H54 (cell line): ENCODE measurements at regions not wholly inside any gene's neighbourhood (a gene's known extent, or its start where the extent isn't known, plus 50 kb on each side); places are given as distances from the start of the nearest gene placed in this dataset.
"Not testable (repeated sequence)": the region's sequence is repeated elsewhere in the genome, so short reads cannot be mapped to it uniquely, and the experiment has no call there.

ENCODE experiments used
- DNase-seq: peaks from one replicate; pipeline ENCODE4 v3.0.0; 2011; ENCODE audit warnings: low spot score, mixed read lengths; ENCODE audit not compliant: insufficient read length
- FAIRE-seq: peaks from 3 replicates; lab custom pipeline; 2011; peaks lifted over from hg19 to GRCh38; lab: Jason Lieb, UNC
- POLR2A ChIP-seq: IDR thresholded peaks from 2 replicates; pipeline ENCODE4 v1.6.1; 2011; ENCODE audit warnings: low read depth, mild to moderate bottlenecking, low read length

DNA sequence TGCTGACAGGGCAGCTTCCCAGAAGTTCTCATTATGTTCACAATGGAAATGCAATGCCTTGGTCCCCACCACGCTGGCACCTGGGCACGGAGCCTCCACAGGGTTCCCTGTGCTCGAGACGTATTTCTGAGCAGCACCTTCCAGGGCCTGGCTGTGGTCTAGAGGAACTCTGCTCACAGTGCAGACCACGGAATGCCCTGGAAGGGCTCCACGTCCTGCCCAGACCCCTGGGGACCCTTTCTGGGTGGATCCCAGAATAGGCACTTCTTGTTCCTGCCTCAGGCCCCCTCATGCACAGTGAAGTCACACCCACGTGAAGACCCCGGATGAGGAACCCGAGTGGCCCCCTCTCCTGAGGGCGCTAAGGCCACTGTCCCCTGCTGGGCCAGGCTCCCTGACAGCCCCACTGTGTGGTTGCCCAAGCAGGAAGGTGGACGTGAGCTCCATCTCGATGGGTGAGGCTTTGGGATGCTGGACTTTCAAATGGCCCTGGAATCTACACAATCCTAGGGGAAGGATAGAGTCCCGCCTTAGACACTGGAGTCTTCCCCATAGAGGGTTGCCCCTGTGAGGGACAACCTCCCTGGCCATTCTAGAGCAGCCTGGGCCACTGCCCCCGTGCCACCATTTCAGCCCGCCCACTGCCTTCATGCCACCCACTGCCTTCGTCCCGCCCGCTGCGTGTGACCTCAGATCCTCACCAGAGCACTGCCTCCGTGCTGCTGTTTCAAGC, 1106.8 kb downstream of the BRD1 start:
- no peak for TF ChIP-seq POLR2A
- DNase-seq (no peak), FAIRE-seq (no peak)

DNA sequence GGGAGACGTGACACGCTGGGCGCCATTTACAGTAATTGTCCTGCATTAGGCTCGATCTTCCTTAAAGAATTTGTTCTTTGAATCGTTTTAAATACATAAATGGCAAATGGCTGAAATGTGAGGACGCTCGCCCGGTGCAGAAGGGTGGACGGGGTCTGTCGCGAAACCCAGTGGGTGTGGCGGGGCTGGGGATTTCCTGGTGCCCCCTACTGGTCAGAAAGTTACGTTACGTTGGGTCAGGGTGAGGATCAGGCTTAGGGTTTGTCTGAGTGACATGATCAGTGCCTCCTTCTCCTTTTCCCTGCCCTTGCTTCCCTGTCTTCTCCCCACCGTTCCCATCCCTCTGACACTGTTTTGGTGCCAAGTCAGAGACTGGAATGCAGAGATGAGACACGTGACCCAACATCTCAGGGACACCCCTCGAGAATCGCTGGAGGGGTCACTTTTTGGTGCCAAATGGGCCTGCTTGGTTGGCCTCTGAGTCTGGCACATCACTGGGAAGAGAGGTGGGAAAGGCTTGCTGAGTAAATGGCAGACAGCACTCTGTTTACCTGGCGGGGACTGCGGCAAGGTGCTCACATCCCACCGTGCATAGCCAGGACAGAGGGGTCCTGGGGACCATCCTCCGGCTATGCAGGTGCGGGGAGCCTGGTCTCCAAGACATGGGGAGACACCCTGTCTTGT, 1107.6 kb downstream of the BRD1 start:
- FAIRE-seq (no peak), DNase-seq (no peak)
- TF ChIP-seq POLR2A, result no peak

DNA sequence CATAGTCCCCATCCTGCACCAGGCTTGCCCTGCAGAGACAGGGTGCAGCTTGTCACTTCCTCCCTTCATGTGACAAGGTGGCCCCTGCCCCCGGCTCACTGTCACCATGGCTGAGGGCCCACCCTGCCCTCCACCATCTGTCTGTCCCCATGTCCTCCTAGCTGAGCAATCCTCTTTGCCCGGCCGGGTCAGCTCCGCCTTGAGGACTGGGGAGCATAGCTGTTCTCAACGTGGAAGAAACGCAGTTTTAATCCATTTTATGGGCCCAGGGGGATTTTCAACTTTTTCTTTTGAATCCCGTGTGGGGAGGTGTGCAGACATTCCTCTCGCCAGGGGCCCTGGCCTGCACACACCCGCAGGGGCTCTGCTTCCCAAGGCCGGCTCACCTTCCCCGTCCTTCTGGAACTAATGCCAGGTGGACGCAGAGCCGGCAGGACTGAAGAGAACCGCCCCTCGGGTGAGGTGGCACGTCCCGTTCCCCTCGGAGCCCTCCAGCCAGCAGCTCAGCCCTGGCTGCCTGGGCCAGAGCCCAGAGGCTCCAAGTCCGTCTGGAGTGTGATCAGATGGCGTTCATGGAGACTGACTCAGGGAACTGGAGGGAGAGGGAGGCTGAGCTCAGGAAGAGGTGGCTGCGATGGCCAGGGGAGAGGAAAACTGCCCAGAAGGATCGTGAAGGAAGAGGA, 1108.7 kb downstream of the BRD1 start:
- FAIRE-seq (no peak), DNase-seq (no peak)
- no peak for TF ChIP-seq POLR2A

DNA sequence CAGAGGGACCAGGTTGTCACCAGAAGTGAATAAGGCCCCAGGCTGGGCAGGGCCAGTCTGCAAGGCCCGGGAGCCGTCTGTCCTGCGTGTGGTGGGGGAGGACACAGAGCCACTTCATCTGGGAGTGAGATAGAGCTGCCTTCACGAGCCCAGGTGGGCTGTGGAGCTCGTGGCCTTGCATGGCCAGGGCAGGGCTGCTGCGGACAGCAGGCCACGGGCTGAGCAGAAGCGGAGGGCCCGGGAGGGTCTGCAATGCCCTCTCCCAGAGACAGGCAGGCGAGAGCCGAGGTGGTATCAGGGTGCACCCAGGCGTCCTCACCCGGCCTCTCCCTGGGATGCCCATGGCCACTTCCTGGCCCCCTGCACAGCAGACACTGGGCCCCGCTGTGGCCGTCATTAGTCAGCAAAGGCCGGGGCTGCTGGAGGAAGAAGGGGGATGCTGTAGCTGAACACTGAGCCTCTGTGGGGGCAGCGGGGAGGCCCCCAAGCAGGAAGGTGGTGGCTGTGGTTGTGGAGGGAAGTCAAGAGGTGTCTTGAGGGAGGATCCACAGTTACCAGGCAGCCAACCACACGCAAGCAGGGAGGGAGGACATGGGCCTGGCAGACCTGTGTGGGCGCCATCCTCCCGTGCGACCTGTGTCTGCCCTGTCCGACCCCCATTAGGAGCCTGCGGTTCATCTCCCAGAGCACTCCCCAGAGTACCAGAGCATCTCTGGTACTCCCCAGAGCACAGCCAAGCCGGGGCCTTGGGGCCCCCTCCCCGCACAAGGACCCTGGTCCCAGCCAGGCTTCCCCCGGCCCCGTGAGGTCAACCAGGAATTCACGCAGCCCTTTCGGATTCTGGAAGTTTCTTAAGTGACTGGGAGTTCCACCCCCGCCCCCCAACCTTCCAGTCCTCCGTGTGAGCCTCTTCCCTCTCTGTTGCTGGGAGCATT, 1109.5 kb downstream of the BRD1 start:
- FAIRE-seq (no peak), DNase-seq (no peak)
- no peak for TF ChIP-seq POLR2A

DNA sequence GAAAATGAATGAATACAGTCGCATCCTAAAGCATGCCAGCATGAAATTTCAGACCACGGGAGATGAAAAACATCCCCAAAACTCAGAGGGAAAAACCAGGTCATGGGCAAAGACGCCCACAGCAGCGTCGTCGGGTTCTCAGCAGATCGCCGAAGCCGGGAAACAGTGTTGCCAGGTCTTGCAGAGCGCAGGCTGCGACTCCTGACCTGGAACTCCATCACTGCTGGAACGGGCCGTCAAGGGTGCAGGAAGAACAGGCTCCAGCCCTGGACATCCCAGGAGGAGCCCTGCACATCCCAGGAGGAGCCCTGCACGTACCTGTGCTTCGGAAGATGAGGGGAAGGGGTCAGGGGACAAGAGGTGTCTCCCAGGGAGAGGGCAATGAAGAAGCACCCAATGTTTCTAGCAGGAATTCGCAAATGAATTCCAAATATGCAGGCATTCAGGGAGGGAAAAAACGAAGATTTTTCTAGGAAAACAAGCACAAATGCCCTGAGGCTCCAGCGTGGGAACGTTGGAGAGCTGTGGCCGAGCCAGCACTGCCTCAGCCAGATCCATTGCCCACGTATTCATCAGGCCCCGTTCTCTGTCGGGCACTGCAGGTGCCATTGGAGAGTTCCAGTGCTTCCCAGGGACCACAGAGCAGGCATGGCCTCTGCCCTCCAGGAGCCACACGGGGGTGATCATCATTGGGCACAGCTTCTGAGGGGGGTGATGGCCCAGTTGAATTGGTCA, 1110.4 kb downstream of the BRD1 start:
- no peak for FAIRE-seq
- TF ChIP-seq POLR2A, result no peak
- no peak for DNase-seq

DNA sequence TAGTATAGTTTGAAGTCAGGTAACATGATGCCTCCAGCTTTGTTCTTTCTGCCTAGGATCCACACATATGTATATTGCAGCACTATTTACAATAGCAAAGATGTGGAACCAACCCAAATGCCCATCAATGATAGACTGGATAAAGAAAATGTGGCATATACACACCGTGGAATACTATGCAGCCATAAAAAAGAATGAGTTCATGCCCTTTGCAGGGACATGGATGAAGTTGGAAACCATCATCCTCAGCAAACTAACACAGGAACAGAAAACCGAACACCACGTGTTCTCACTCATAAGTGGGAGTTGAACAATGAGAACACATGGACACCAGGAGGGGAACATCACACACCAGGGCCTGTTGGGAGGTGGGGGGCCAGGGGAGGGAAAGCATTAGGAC, 1111.5 kb downstream of the BRD1 start:
- not testable (repeated sequence) for DNase-seq, FAIRE-seq

DNA sequence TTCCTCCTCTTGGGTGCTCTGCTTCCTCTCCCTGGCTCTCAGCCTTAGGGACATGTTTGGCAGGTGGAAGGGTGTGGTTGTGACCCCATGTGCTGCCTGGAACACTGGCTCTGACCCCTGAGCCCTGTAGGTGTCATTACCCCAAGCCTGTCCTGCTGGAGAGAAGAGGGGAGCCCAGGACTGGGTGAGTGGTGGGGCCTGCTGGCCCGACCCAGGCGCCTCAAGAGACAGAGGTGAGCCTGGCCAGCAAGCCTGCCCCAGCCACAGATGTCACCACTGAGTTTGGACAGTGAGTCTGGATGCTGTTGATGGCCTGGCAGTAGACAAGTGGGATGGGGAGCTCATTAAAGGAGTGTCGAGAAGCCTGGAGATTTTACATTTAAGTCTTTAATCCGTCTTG, 1112.2 kb downstream of the BRD1 start:
- no peak for FAIRE-seq
- no peak for DNase-seq
- no peak for TF ChIP-seq POLR2A

DNA sequence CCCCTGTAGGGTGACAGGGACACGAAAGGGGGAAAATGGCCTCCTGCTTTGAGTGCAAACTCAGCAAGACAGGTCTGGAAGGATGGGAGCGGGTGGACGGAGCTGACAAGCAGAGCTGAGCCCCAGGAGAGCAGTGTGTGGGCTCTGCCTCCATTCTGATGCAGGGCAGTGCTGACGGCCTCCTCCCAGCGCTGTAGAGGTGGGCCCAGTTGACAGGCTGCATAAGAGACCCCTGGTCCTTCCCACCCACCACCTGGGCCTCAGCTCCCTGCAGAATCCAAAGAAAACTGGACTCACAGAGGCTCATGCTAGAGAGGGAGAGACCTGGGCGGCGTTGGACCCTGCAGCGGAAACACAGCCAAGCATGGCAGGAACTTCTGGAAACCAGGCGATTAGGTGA, 1113.4 kb downstream of the BRD1 start:
- DNase-seq, result no peak
- TF ChIP-seq POLR2A, result no peak
- FAIRE-seq, result no peak

DNA sequence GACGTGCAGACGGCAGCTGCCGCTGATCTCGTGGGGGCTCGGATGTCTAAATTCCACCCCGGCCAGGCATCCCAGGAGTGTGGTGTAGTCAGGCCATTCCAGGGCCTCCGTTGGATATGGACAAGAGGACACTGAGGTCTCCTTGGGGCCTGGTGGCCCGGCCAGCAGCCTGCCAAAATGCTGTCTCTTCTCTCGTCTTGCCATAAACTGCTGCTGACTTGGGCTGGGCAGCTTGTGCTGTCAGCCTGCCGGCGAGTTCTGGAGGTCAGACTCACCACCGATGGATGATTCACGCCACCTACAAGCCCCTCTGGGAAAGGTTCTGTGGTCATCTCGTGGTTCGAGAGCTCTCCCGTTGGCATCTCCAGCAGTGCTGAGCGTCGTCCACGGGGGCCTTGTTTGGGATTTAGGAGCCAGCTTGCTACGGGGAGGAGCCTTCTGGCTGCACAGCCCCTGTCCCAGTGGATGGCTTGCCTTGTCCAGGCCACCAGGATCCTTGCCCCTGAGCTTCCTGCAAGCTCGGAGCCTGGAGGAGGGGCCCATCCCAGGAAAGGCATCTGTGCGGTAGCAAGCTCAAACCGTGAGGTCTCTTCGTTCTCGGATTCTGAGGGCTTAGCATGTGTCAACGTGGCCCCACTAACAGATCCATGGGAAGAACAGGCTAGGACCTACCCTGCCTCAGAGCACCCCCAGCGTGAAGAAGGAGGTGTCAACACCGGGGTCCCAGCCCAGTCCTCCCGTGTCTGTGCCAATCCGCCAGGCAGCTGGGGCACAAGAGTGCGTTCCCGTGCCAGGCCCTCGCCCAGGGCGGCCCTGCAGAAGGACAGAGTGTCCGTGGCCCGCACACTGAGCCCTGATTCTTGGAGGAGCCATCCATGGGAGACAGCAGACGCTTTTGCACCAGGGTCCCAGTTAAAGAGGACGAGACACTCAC, 1114.1 kb downstream of the BRD1 start:
- FAIRE-seq (no peak), DNase-seq (no peak)
- no peak for TF ChIP-seq POLR2A

DNA sequence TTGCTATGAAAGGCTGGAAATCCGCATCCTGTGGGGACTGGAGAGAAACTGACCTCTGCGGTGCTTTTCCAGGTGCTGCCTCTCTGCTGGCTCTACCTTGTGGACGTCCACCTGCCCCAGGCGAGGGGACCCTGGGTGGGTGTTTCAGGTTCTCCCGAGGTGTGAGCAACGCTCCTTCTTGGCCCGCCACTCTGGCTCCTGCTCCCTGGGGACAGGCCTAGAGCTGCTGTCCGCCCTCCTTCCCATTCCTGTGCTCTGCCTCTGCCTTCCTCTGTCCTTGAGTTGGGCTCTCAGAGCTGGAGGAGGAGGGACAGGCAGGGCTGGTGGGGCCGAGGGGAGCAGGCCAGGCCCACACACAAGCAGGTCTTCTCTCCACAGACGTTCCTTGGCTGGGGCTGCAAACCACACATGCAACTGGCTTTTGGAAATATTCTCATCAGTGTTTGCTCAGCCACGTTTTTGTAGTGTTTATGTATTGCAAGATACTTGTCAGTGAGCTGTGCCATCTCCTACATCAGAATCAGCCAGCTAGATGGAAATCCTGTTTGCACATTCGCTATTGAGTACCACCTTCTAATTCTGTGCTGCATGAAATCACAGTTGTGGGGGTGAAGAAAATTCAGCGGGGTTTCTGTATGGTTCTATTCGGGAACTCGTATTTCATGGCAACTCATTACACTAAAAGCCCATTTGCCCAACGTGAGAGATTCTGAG, 1115.0 kb downstream of the BRD1 start:
- FAIRE-seq (no peak), DNase-seq (no peak)
- no peak for TF ChIP-seq POLR2A

DNA sequence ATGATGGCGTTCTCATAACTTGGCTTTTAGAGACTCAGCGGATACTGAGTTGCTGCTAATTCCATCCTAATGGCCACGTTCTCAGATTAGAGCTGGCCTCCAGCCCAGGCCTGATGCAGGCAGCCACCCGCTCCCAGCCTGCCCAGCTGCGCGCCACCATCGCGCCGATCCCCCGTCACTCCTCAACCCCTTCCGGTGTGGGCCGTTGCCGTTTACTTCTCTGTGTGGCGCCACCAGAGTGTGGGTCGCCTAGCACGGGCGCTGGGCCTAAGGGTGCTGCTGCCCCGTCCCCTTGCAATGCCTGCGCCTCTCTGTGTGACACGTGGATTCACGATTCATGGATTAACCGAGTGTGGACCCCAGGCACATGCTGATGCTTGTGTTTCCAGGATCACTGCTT, 1116.0 kb downstream of the BRD1 start:
- TF ChIP-seq POLR2A, result no peak
- DNase-seq, result no peak
- no peak for FAIRE-seq
